ENCODE measurements at regions not wholly inside any gene's neighbourhood (a gene's known extent, or its start where the extent isn't known, plus 50 kb on each side); places are given as distances from the start of the nearest gene placed in this dataset.

DNA sequence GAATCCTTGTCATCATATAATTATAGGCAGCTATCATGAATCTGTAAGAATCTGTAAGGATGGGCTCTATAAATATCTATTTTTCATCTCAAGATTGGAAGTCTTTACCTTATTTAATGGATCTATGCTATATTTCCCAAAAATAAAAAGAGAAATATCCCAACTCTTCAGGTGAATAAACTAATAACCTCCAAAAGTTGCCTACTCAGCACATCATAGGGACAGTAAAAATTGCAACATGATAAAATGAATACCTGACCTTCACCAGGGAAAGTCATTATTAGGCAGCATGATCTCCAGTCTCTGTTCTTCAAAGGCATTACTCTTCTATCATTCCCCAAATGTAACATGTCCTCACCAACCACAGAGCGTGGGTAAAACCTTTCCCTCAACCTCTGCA lies 277.3 kb downstream of the RAB38 start:
- TF ChIP-seq POLR2A (IDR thresholded peaks at IDR 0.05) (no peak), CTCF (IDR thresholded peaks at IDR 0.05) (no peak), EP300 (IDR thresholded peaks at IDR 0.05) (no peak)

Data from tibial nerve (tissue), 4 donors.